SK-N-SH (cell line): ENCODE measurements at regions not wholly inside any gene's neighbourhood (a gene's known extent, or its start where the extent isn't known, plus 50 kb on each side); places are given as distances from the start of the nearest gene placed in this dataset.

Source experiments
- CTCF ChIA-PET: fragments of 300-600, 350-600 bp; formaldehyde crosslinking; extraction: SDS; loops from one replicate; lab custom pipeline; 2021; lab: Yijun Ruan, JAX
- POLR2A ChIA-PET: fragments of 350-600 bp; sonication (Branson Sonifier 250); formaldehyde crosslinking; extraction: SDS; loops from one replicate; lab custom pipeline; 2020; ENCODE audit warnings: antibody characterized with exemption, inconsistent platforms; lab: Yijun Ruan, JAX
- DNase-seq: peaks from one replicate; pipeline ENCODE4 v3.0.0; 2012
- H2AFZ ChIP-seq: fragments of 200-600 bp; sonication (generic); 2 replicates; pipeline ENCODE4 v1.8.1; 2016; ENCODE audit warnings: antibody characterized with exemption, mild to moderate bottlenecking, low read depth
- H3F3A ChIP-seq: fragments of 200-600 bp; sonication (generic); replicated peaks from 2 replicates; pipeline ENCODE3; 2016; ENCODE audit warnings: antibody characterized with exemption, mild to moderate bottlenecking; ENCODE audit not compliant: insufficient read depth
- H3K27ac ChIP-seq, 2 experiments: fragments of 200-500 bp in 1 of 2; fragments of 200-600 bp in 1 of 2; sonication (Bioruptor generic) in 1 of 2; sonication (generic), shearing (Covaris generic) in 1 of 2; 2 replicates each; pipeline versions ENCODE4 v1.5.1 to v1.6.1; 2014 to 2016; ENCODE audit warnings: low read depth in 2 of 2, inconsistent platforms in 1 of 2, low read length in 1 of 2, mild to moderate bottlenecking in 1 of 2, mixed read lengths in 1 of 2
- H3K27me3 ChIP-seq: fragments of 200-600 bp; sonication (generic), shearing (Covaris generic); 2 replicates; pipeline ENCODE4 v1.6.1; 2016; ENCODE audit warnings: mixed run types; ENCODE audit not compliant: insufficient read depth
- H3K36me3 ChIP-seq, 2 experiments: fragments of 200-500 bp in 1 of 2; fragments of 200-600 bp in 1 of 2; sonication (Bioruptor generic) in 1 of 2; sonication (generic) in 1 of 2; replicated peaks in 1 of 2; 2 replicates each; pipeline versions ENCODE3 to v1.5.1; 2014 to 2016; ENCODE audit warnings: low read length in 1 of 2, mild to moderate bottlenecking in 1 of 2; ENCODE audit not compliant: insufficient read depth in 2 of 2, control insufficient read depth in 1 of 2
- H3K4me1 ChIP-seq, 2 experiments: fragments of 200-500 bp in 1 of 2; fragments of 200-600 bp in 1 of 2; sonication (Bioruptor generic) in 1 of 2; sonication (generic), shearing (Covaris generic) in 1 of 2; 2 replicates each; pipeline versions ENCODE4 v1.5.1 to v1.6.1; 2014 to 2016; ENCODE audit warnings: low read depth in 1 of 2, low read length in 1 of 2, mixed run types in 1 of 2; ENCODE audit not compliant: insufficient read depth in 2 of 2, control insufficient read depth in 1 of 2
- H3K4me2 ChIP-seq: fragments of 200-600 bp; sonication (generic), shearing (Covaris generic); 2 replicates; pipeline ENCODE4 v1.6.1; 2017; ENCODE audit warnings: mixed run types
- H3K4me3 ChIP-seq, 2 experiments: fragments of 200-500 bp in 1 of 2; fragments of 200-600 bp in 1 of 2; sonication (Bioruptor generic) in 1 of 2; sonication (generic), shearing (Covaris generic) in 1 of 2; 2 replicates each; pipeline versions ENCODE4 v1.5.1 to v1.8.1; 2014 to 2016; ENCODE audit warnings: low read depth in 2 of 2, inconsistent platforms in 1 of 2, low read length in 1 of 2, mild to moderate bottlenecking in 1 of 2, mixed read lengths in 1 of 2, moderate library complexity in 1 of 2
- H3K79me2 ChIP-seq: fragments of 200-600 bp; sonication (generic); 2 replicates; pipeline ENCODE4 v1.8.1; 2017; ENCODE audit warnings: mild to moderate bottlenecking; ENCODE audit not compliant: insufficient read depth
- H3K9ac ChIP-seq: fragments of 200-600 bp; sonication (generic); 2 replicates; pipeline ENCODE4 v1.6.1; 2017; ENCODE audit warnings: mixed run types
- H3K9me2 ChIP-seq: fragments of 200-600 bp; sonication (generic); 2 replicates; pipeline ENCODE4 v1.6.1; 2017; ENCODE audit warnings: mixed run types
- H3K9me3 ChIP-seq: fragments of 200-600 bp; sonication (generic); 2 replicates; pipeline ENCODE4 v1.6.1; 2017; ENCODE audit warnings: mixed run types, mild to moderate bottlenecking, moderate library complexity
- H4K20me1 ChIP-seq: fragments of 200-600 bp; sonication (generic); 2 replicates; pipeline ENCODE4 v1.6.1; 2017; ENCODE audit warnings: mild to moderate bottlenecking, mixed run types; ENCODE audit not compliant: insufficient read depth
- FOSL2 ChIP-seq: IDR thresholded peaks from 2 replicates; pipeline ENCODE4 v1.4.0; 2012; ENCODE audit warnings: low read depth, mild to moderate bottlenecking, moderate library complexity, borderline replicate concordance
- FOXJ3 ChIP-seq: sonication (generic); formaldehyde crosslinking; IDR thresholded peaks from 2 replicates; pipeline ENCODE4 v1.5.1; 2020; ENCODE audit warnings: mild to moderate bottlenecking, missing genetic modification reagents
- FOXM1 ChIP-seq: IDR thresholded peaks from 2 replicates; pipeline ENCODE4 v1.4.0; 2012; ENCODE audit warnings: low read depth, mild to moderate bottlenecking
- GABPA ChIP-seq: IDR thresholded peaks from 2 replicates; pipeline ENCODE4 v1.4.0; 2012; ENCODE audit warnings: low read depth, mild to moderate bottlenecking
- JUND ChIP-seq: IDR thresholded peaks from 2 replicates; pipeline ENCODE4 v1.4.0; 2012
- MEF2A ChIP-seq: IDR thresholded peaks from 2 replicates; pipeline ENCODE4 v1.4.0; 2012; ENCODE audit warnings: low read depth, borderline replicate concordance
- MXI1 ChIP-seq: IDR thresholded peaks from 2 replicates; pipeline ENCODE4 v1.6.1; 2012; ENCODE audit warnings: mild to moderate bottlenecking, low read depth, low read length, improper control_type of control experiment
- RAD21 ChIP-seq: IDR thresholded peaks from 2 replicates; pipeline ENCODE4 v1.6.1; 2012; ENCODE audit warnings: mild to moderate bottlenecking, low read length
- RCOR1 ChIP-seq: fragments of 150-350 bp; IDR thresholded peaks from 2 replicates; pipeline ENCODE4 v1.6.1; 2017; ENCODE audit warnings: antibody characterized with exemption, low read length
- RXRA ChIP-seq: IDR thresholded peaks from 2 replicates; pipeline ENCODE4 v1.4.0; 2012; ENCODE audit warnings: low read depth, mild to moderate bottlenecking, borderline replicate concordance
- TCF12 ChIP-seq: IDR thresholded peaks from 2 replicates; pipeline ENCODE4 v1.4.0; 2012
- WGBS: methylation state at CpG from one replicate; pipeline ENCODE4 v1.1.6; 2017; ENCODE audit warnings: low lambda C conversion rate; 5-methylcytosine and 5-hydroxymethylcytosine counted together
- TF ChIP-seq, protein P1 (sequence below): IDR thresholded peaks from 2 replicates; pipeline ENCODE4 v1.4.0; 2012; ENCODE audit warnings: low read depth, borderline replicate concordance
- TF ChIP-seq, protein P2 (sequence below): IDR thresholded peaks from 2 replicates; pipeline ENCODE4; 2012
- TF ChIP-seq, protein P3 (sequence below): IDR thresholded peaks from 2 replicates; pipeline ENCODE4 v1.6.1; 2012; ENCODE audit warnings: mild to moderate bottlenecking, low read depth, low read length, moderate library complexity

DNA sequence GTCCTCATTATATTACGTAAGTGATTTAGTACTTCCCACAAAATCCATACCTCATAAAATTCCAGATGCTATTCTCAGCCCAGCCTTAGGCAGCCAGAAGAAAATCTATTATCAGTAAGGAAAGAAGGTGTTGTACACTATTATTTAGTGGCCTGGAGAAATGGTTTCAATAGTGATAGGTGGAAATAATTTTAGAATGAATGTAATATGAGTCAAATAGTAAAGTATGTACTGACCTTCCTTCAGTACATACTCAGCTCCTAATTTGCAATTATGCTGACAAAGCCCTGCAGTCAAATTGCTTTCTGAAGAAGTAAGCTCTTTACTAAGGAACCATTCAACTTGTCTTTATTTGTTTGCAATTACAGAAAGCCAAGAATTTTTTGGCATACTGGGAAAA is 409.2 kb downstream of the HTR1A start:
- Histone ChIP-seq H3K9me2 (0 out of 2 replicates have a peak, but pooled peaks cover 3% of the 10 kb centered on the region), H3F3A (no peaks in the 10 kb centered on the region), H3K79me2 (no peaks in the 10 kb centered on the region), H3K4me1 (no peaks in the 10 kb centered on the region), H4K20me1 (no peaks in the 10 kb centered on the region), H3K27ac (no peak overlapping the region)
- POLR2A ChIA-PET: no interaction called here
- TF ChIP-seq RXRA (no peak), FOXM1 (no peak)
- TF ChIP-seq, all 33 proteins: peak for 0
- Histone ChIP-seq H3K4me2 (no peak overlapping the region), H3K4me3 (no peak overlapping the region), H2AFZ (no peak overlapping the region), H3K27me3 (no peaks in the 10 kb centered on the region; the same call in 1 of the 2 replicates), H3K9me3 (no peaks in the 10 kb centered on the region), H3K36me3 (no peaks in the 10 kb centered on the region), H3K9ac (no peak overlapping the region)
- 8% methylated on average over 1 of the region's 1 CpG for WGBS
- DNase-seq: no peak
- CTCF ChIA-PET: no interaction called here

DNA sequence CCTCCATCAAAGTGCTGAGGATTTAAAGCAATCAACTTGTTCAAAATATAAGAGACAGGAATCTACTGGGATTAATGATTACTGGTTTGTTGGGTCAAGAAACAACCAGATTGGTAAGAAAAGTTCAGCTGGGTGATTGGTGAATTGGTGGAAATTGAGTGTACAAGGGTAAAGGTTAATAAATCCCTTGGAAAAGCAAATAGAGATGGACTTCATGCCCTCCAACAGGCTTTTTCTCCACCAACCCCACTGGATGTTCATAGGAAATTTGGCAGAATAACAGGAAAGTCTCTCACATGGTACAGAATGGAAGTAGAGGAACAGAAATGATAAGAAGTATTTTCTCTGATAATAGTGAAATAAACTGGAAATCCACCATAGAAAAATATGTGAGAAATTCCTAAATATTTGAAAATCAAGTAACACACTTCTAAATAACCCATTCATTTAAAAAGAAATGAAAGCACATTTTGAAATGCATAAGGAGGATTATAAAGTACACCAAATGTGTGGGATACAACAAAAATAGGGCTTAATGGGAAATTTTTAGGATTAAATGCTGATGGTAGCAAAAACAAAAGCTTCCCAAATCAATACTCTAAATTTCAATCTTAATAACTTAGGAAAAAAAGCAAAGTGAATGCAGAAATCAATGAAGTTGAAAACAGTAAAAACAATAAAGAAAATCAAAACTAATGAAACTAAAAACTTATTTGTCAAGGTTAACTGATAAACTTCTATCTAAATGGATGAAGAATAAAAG is 426.2 kb downstream of the HTR1A start:
- Histone ChIP-seq H4K20me1 (no peaks in the 10 kb centered on the region), H3K27ac (no peak overlapping the region), H3K4me2 (no peak overlapping the region), H3K9me3 (no peaks in the 10 kb centered on the region), H2AFZ (no peak overlapping the region), H3K27me3 (no peaks in the 10 kb centered on the region), H3K36me3 (no peaks in the 10 kb centered on the region), H3K4me1 (no peaks in the 10 kb centered on the region), H3K9me2 (no peaks in the 10 kb centered on the region), H3K79me2 (no peaks in the 10 kb centered on the region), H3K9ac (no peak overlapping the region), H3K4me3 (no peak overlapping the region), H3F3A (no peaks in the 10 kb centered on the region)
- CTCF ChIA-PET: no interaction called here
- no peak for DNase-seq
- POLR2A ChIA-PET: no interaction called here
- no peak for TF ChIP-seq RCOR1

DNA sequence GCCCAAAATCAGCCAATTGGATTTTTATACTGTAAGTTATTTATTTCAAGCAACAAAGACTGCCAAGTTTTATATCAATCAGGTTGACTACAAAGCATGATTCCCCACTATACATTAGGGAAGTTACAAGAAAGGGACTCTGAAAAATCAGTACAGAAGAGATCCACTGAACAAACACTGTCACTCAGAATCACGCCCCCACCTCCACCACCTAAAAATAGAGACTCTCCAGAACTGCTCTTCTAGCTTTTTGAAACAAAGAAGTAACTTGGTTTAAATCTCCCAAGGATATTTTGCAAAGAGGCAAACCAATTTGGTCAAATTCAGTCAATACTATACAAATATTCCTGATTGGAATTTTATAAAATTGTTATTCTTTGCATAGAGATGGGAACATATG is 438.0 kb downstream of the HTR1A start:
- no peaks in the 10 kb centered on the region for H3K79me2 ChIP-seq
- no peaks in the 10 kb centered on the region for H3K27me3 ChIP-seq
- no peak overlapping the region for H3K4me3 ChIP-seq
- no peak overlapping the region for H2AFZ ChIP-seq
- ChIA-PET CTCF (no interaction called here), POLR2A (no interaction called here)
- no peak overlapping the region for H3K27ac ChIP-seq
- no peak for DNase-seq
- no peak overlapping the region for H3K9ac ChIP-seq
- H3K9me2 ChIP-seq: no peaks in the 10 kb centered on the region
- 0% methylated on average over 1 of the region's 1 CpG for WGBS
- no peaks in the 10 kb centered on the region for H3K4me1 ChIP-seq
- no peaks in the 10 kb centered on the region for H3K36me3 ChIP-seq
- TF ChIP-seq FOSL2 (no peak), MEF2A (no peak), JUND (no peak), RAD21 (no peak), GABPA (no peak), TCF12 (no peak), FOXJ3 (CRISPR knock-in tag) (no peak), RCOR1 (no peak), MXI1 (no peak), RXRA (no peak)
- TF ChIP-seq, protein P1, sequence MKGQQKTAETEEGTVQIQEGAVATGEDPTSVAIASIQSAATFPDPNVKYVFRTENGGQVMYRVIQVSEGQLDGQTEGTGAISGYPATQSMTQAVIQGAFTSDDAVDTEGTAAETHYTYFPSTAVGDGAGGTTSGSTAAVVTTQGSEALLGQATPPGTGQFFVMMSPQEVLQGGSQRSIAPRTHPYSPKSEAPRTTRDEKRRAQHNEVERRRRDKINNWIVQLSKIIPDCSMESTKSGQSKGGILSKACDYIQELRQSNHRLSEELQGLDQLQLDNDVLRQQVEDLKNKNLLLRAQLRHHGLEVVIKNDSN: no peak
- TF ChIP-seq, protein P2, sequence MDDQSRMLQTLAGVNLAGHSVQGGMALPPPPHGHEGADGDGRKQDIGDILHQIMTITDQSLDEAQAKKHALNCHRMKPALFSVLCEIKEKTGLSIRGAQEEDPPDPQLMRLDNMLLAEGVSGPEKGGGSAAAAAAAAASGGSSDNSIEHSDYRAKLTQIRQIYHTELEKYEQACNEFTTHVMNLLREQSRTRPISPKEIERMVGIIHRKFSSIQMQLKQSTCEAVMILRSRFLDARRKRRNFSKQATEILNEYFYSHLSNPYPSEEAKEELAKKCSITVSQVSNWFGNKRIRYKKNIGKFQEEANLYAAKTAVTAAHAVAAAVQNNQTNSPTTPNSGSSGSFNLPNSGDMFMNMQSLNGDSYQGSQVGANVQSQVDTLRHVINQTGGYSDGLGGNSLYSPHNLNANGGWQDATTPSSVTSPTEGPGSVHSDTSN: no peak
- TF ChIP-seq, protein P3, sequence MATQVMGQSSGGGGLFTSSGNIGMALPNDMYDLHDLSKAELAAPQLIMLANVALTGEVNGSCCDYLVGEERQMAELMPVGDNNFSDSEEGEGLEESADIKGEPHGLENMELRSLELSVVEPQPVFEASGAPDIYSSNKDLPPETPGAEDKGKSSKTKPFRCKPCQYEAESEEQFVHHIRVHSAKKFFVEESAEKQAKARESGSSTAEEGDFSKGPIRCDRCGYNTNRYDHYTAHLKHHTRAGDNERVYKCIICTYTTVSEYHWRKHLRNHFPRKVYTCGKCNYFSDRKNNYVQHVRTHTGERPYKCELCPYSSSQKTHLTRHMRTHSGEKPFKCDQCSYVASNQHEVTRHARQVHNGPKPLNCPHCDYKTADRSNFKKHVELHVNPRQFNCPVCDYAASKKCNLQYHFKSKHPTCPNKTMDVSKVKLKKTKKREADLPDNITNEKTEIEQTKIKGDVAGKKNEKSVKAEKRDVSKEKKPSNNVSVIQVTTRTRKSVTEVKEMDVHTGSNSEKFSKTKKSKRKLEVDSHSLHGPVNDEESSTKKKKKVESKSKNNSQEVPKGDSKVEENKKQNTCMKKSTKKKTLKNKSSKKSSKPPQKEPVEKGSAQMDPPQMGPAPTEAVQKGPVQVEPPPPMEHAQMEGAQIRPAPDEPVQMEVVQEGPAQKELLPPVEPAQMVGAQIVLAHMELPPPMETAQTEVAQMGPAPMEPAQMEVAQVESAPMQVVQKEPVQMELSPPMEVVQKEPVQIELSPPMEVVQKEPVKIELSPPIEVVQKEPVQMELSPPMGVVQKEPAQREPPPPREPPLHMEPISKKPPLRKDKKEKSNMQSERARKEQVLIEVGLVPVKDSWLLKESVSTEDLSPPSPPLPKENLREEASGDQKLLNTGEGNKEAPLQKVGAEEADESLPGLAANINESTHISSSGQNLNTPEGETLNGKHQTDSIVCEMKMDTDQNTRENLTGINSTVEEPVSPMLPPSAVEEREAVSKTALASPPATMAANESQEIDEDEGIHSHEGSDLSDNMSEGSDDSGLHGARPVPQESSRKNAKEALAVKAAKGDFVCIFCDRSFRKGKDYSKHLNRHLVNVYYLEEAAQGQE: no peak
- TF ChIP-seq, all 33 proteins: peak for 0
- no peaks in the 10 kb centered on the region for H3F3A ChIP-seq
- H3K9me3 ChIP-seq: no peaks in the 10 kb centered on the region
- no peaks in the 10 kb centered on the region for H4K20me1 ChIP-seq
- H3K4me2 ChIP-seq: no peak overlapping the region
